Activated CD4-positive, alpha-beta T cell treated with anti-CD3 and anti-CD28 coated beads for 36 hours (primary cell): ENCODE measurements at regions not wholly inside any gene's neighbourhood (a gene's known extent, or its start where the extent isn't known, plus 50 kb on each side); places are given as distances from the start of the nearest gene placed in this dataset.

Source experiments
- ATAC-seq: fragments of 200-7000 bp; cut with Tn5 transposase; one replicate; pipeline ENCODE4 v1.10.0; 2021; ENCODE audit warnings: mild to moderate bottlenecking, moderate library complexity
- CTCF ChIA-PET: fragments of 350-600 bp; sonication (Branson Sonifier 250); formaldehyde crosslinking; loops from one replicate; lab custom pipeline; 2021; ENCODE audit warnings: antibody characterized with exemption; lab: Charles Lee
- POLR2A ChIA-PET: fragments of 350-600 bp; sonication (Branson Sonifier 250); formaldehyde crosslinking; loops from one replicate; lab custom pipeline; 2021; ENCODE audit warnings: antibody characterized with exemption, inconsistent platforms; lab: Charles Lee
- DNase-seq: peaks from one replicate; pipeline ENCODE4 v3.0.0-alpha.2; 2020
- H3K27ac Mint-ChIP-seq: one replicate; pipeline ENCODE4 v1.8.0; 2021; ENCODE audit warnings: mixed read lengths
- H3K27me3 Mint-ChIP-seq: one replicate; pipeline ENCODE4 v1.8.0; 2021; ENCODE audit warnings: mixed read lengths
- H3K36me3 Mint-ChIP-seq: one replicate; pipeline ENCODE4 v1.8.0; 2021; ENCODE audit warnings: low read depth, mixed read lengths
- H3K4me1 Mint-ChIP-seq: one replicate; pipeline ENCODE4 v1.8.0; 2021; ENCODE audit warnings: mixed read lengths
- H3K4me3 Mint-ChIP-seq: one replicate; pipeline ENCODE4 v1.8.0; 2021; ENCODE audit warnings: mild to moderate bottlenecking, moderate library complexity, mixed read lengths
- H3K9me3 Mint-ChIP-seq: one replicate; pipeline ENCODE4 v1.8.0; 2021; ENCODE audit warnings: low read depth, mixed read lengths
- intact Hi-C, 2 experiments: fragments of 100-400 bp; cut with DNase I in 1 of 2; cut with micrococcal nuclease in 1 of 2; formaldehyde crosslinking; loops; one replicate each; pipeline versions ENCODE4 v1.14.2 to v1.15.1; 2022 to 2024; cut with DNase I, micrococcal nuclease

- Mint-ChIP-seq H3K36me3 (no peaks in the 10 kb centered on the region), H3K4me3 (no peak overlapping the region), H3K27me3 (peaks cover 8% of the 10 kb centered on the region), H3K27ac (no peak overlapping the region), H3K9me3 (no peaks in the 10 kb centered on the region), H3K4me1 (no peaks in the 10 kb centered on the region)
- no peak for DNase-seq
- no peak for ATAC-seq
- intact Hi-C loops: no loop called here
- ChIA-PET POLR2A (no interaction called here), CTCF (no interaction called here)
Measured at GRCh38 chr11:134916421-134917213, 504.6 kb upstream of the B3GAT1 start.

GRCh38 chr11:134915881-134916280 lies 503.8 kb upstream of the B3GAT1 start:
- Mint-ChIP-seq H3K4me1 (no peaks in the 10 kb centered on the region), H3K27ac (no peak overlapping the region), H3K4me3 (no peak overlapping the region), H3K27me3 (peaks cover 8% of the 10 kb centered on the region), H3K36me3 (no peaks in the 10 kb centered on the region), H3K9me3 (no peaks in the 10 kb centered on the region)
- ATAC-seq (no peak), DNase-seq (no peak)
- ChIA-PET POLR2A (no interaction called here), CTCF (no interaction called here)
- intact Hi-C loops: no loop called here

- ATAC-seq: no peak
- peaks cover 5% of the 10 kb centered on the region for H3K27me3 Mint-ChIP-seq
- H3K4me3 Mint-ChIP-seq: no peak overlapping the region
- DNase-seq: no peak
- no peak overlapping the region for H3K27ac Mint-ChIP-seq
- H3K4me1 Mint-ChIP-seq: no peaks in the 10 kb centered on the region
- H3K9me3 Mint-ChIP-seq: no peaks in the 10 kb centered on the region
- CTCF ChIA-PET: no interaction called here
- intact Hi-C loops: no loop called here
- POLR2A ChIA-PET: no interaction called here
- no peaks in the 10 kb centered on the region for H3K36me3 Mint-ChIP-seq
Measured at GRCh38 chr11:134915212-134915611, 503.2 kb upstream of the B3GAT1 start.

- Mint-ChIP-seq H3K9me3 (no peaks in the 10 kb centered on the region), H3K27me3 (peaks cover 4% of the 10 kb centered on the region), H3K4me3 (no peak overlapping the region), H3K27ac (no peak overlapping the region), H3K4me1 (no peaks in the 10 kb centered on the region), H3K36me3 (no peaks in the 10 kb centered on the region)
- POLR2A ChIA-PET: no interaction called here
- no peak for DNase-seq
- ATAC-seq: no peak
- CTCF ChIA-PET: interaction anchor here (0.7 kb wide), 1 partner anchor 59 kb away, joined by 3 read pairs; no protein-coding TSS in a partner anchor
- intact Hi-C loops: no loop called here
Measured at GRCh38 chr11:134913999-134914590, 502.1 kb upstream of the B3GAT1 start.

GRCh38 chr11:134913391-134913790 lies 501.3 kb upstream of the B3GAT1 start:
- ATAC-seq (no peak), DNase-seq (no peak)
- no peak overlapping the region for H3K27ac Mint-ChIP-seq
- H3K4me3 Mint-ChIP-seq: no peak overlapping the region
- no peaks in the 10 kb centered on the region for H3K36me3 Mint-ChIP-seq
- peaks cover 4% of the 10 kb centered on the region for H3K27me3 Mint-ChIP-seq
- CTCF ChIA-PET: interaction anchor here (0.6 kb wide), 1 partner anchor 118 kb away, joined by 3 read pairs; no protein-coding TSS in a partner anchor
- no peaks in the 10 kb centered on the region for H3K9me3 Mint-ChIP-seq
- POLR2A ChIA-PET: no interaction called here
- intact Hi-C loops: no loop called here
- no peaks in the 10 kb centered on the region for H3K4me1 Mint-ChIP-seq

GRCh38 chr11:134911514-134912180 lies 499.6 kb upstream of the B3GAT1 start:
- no peaks in the 10 kb centered on the region for H3K9me3 Mint-ChIP-seq
- H3K4me1 Mint-ChIP-seq: no peaks in the 10 kb centered on the region
- POLR2A ChIA-PET: no interaction called here
- CTCF ChIA-PET: no interaction called here
- peaks cover 4% of the 10 kb centered on the region for H3K27me3 Mint-ChIP-seq
- intact Hi-C loops: no loop called here
- no peak overlapping the region for H3K27ac Mint-ChIP-seq
- DNase-seq: no peak
- ATAC-seq: no peak
- no peak overlapping the region for H3K4me3 Mint-ChIP-seq
- no peaks in the 10 kb centered on the region for H3K36me3 Mint-ChIP-seq

- Mint-ChIP-seq H3K27me3 (peaks cover 6% of the 10 kb centered on the region), H3K36me3 (no peaks in the 10 kb centered on the region), H3K4me3 (no peak overlapping the region), H3K27ac (no peak overlapping the region), H3K4me1 (no peaks in the 10 kb centered on the region), H3K9me3 (no peaks in the 10 kb centered on the region)
- POLR2A ChIA-PET: no interaction called here
- no peak for DNase-seq
- no peak for ATAC-seq
- CTCF ChIA-PET: interaction anchor here (0.7 kb wide), 1 partner anchor 16 kb away, joined by 3 read pairs; no protein-coding TSS in a partner anchor
- intact Hi-C loops: no loop called here
Measured at GRCh38 chr11:134908583-134908982, 496.5 kb upstream of the B3GAT1 start.

GRCh38 chr11:134907636-134908035 lies 495.6 kb upstream of the B3GAT1 start:
- H3K4me1 Mint-ChIP-seq: no peaks in the 10 kb centered on the region

GRCh38 chr11:134906356-134906955 lies 494.4 kb upstream of the B3GAT1 start:
- Mint-ChIP-seq H3K36me3 (no peaks in the 10 kb centered on the region), H3K27ac (no peak overlapping the region), H3K4me1 (no peaks in the 10 kb centered on the region), H3K4me3 (no peak overlapping the region), H3K27me3 (peaks cover 20% of the 10 kb centered on the region), H3K9me3 (no peaks in the 10 kb centered on the region)
- ATAC-seq (no peak), DNase-seq (no peak)
- POLR2A ChIA-PET: no interaction called here
- intact Hi-C loops: no loop called here
- CTCF ChIA-PET: no interaction called here

More at GRCh38 chr11:134907636-134908035, 495.6 kb upstream of the B3GAT1 start:
- intact Hi-C loops: no loop called here
- DNase-seq (no peak), ATAC-seq (no peak)
- POLR2A ChIA-PET: no interaction called here
- H3K9me3 Mint-ChIP-seq: no peaks in the 10 kb centered on the region
- no peak overlapping the region for H3K27ac Mint-ChIP-seq
- H3K27me3 Mint-ChIP-seq: peaks cover 9% of the 10 kb centered on the region
- CTCF ChIA-PET: interaction anchor here (0.7 kb wide), 2 partner anchors 15 to 540 kb away, joined by 3 read pairs; no protein-coding TSS in a partner anchor
- no peak overlapping the region for H3K4me3 Mint-ChIP-seq
- no peaks in the 10 kb centered on the region for H3K36me3 Mint-ChIP-seq

- Mint-ChIP-seq H3K4me3 (no peak overlapping the region), H3K9me3 (no peaks in the 10 kb centered on the region), H3K36me3 (no peaks in the 10 kb centered on the region), H3K27me3 (peaks cover 22% of the 10 kb centered on the region), H3K27ac (no peak overlapping the region), H3K4me1 (no peaks in the 10 kb centered on the region)
- no peak for ATAC-seq
- POLR2A ChIA-PET: no interaction called here
- CTCF ChIA-PET: no interaction called here
- no peak for DNase-seq
- intact Hi-C loops: no loop called here
Measured at GRCh38 chr11:134905928-134906327, 493.9 kb upstream of the B3GAT1 start.

GRCh38 chr11:134905517-134905916 lies 493.5 kb upstream of the B3GAT1 start:
- POLR2A ChIA-PET: no interaction called here
- ATAC-seq (no peak), DNase-seq (no peak)
- H3K4me3 Mint-ChIP-seq: no peak overlapping the region
- no peaks in the 10 kb centered on the region for H3K36me3 Mint-ChIP-seq
- no peaks in the 10 kb centered on the region for H3K4me1 Mint-ChIP-seq
- peaks cover 24% of the 10 kb centered on the region for H3K27me3 Mint-ChIP-seq
- no peak overlapping the region for H3K27ac Mint-ChIP-seq
- intact Hi-C loops: no loop called here
- CTCF ChIA-PET: no interaction called here
- H3K9me3 Mint-ChIP-seq: no peaks in the 10 kb centered on the region
